GM12878 (cell line): ENCODE measurements at regions not wholly inside any gene's neighbourhood (a gene's known extent, or its start where the extent isn't known, plus 50 kb on each side); places are given as distances from the start of the nearest gene placed in this dataset.
A peak's percentile ranks its signal among the peaks of the same experiment; 100 is the strongest.

ENCODE experiments used
- ATAC-seq: fragments of 200-7000 bp; cut with Tn5 transposase; 3 replicates; pipeline ENCODE4 v1.9.1; 2020; ENCODE audit warnings: mild to moderate bottlenecking, moderate library complexity
- BruUV-seq: library from RNA; stranded (reverse); fragments of 400-500 nt; replicated peaks from 2 replicates; lab custom pipeline; 2021; lab: Mats Ljungman, UMichigan
- CTCF ChIA-PET: fragments of 300-600 bp; sonication (Branson Sonifier 250); formaldehyde crosslinking; extraction: SDS; loops from one replicate; lab custom pipeline; 2021; ENCODE audit warnings: inconsistent platforms; lab: Yijun Ruan, JAX
- POLR2A ChIA-PET: fragments of 350-600 bp; formaldehyde crosslinking; extraction: SDS; loops from one replicate; lab custom pipeline; 2021; ENCODE audit warnings: inconsistent platforms; lab: Charles Lee
- RAD21 ChIA-PET: fragments of 300-600 bp; sonication (Branson Sonifier 250); formaldehyde crosslinking; loops from one replicate; lab custom pipeline; 2023; ENCODE audit warnings: antibody characterized with exemption; ENCODE audit not compliant: unreplicated experiment; lab: Charles Lee
- SMC1A ChIA-PET: fragments of 300-600 bp; sonication (Branson Sonifier 250); formaldehyde crosslinking; loops from one replicate; lab custom pipeline; 2023; ENCODE audit not compliant: unreplicated experiment, uncharacterized antibody; lab: Charles Lee
- DNase-seq: peaks from one replicate; pipeline ENCODE4 v3.0.0-alpha.2; 2011; ENCODE audit warnings: low read depth, low spot score
- FAIRE-seq: peaks from 3 replicates; lab custom pipeline; 2011; peaks lifted over from hg19 to GRCh38; lab: Jason Lieb, UNC
- H2AFZ ChIP-seq: 2 replicates; pipeline ENCODE4 v1.6.0; 2011; ENCODE audit warnings: low read depth, low read length, control low read depth; ENCODE audit not compliant: control insufficient read depth
- H3K27ac ChIP-seq: 2 replicates; pipeline ENCODE4 v1.5.1; 2011; ENCODE audit warnings: control low read depth; ENCODE audit not compliant: control insufficient read depth, insufficient read depth
- H3K27me3 ChIP-seq, 2 experiments: replicated peaks in 1 of 2; 2 replicates each; pipeline versions ENCODE4 v1.6.0 to v1.6.1; 2011; ENCODE audit warnings: low read length in 1 of 2; ENCODE audit not compliant: control insufficient read depth in 2 of 2, insufficient read depth in 2 of 2
- H3K36me3 ChIP-seq, 2 experiments: 2 replicates each; pipeline ENCODE4 v1.5.1; 2011; ENCODE audit warnings: low read length in 1 of 2; ENCODE audit not compliant: control insufficient read depth in 2 of 2, insufficient read depth in 2 of 2
- H3K4me1 ChIP-seq: 2 replicates; pipeline ENCODE4 v1.6.1; 2011; ENCODE audit warnings: mild to moderate bottlenecking, low read length, moderate library complexity, mixed read lengths; ENCODE audit not compliant: control insufficient read depth, insufficient read depth
- H3K4me2 ChIP-seq: 2 replicates; pipeline ENCODE4 v1.6.0; 2011; ENCODE audit warnings: control low read depth; ENCODE audit not compliant: control insufficient read depth, insufficient read depth
- H3K4me3 ChIP-seq: fragments of 200-600 bp; sonication (generic); 2 replicates; pipeline ENCODE4 v1.5.1; 2016
- H3K79me2 ChIP-seq: 2 replicates; pipeline ENCODE4 v1.6.0; 2011; ENCODE audit warnings: low read length; ENCODE audit not compliant: control insufficient read depth, insufficient read depth
- H3K9ac ChIP-seq: 2 replicates; pipeline ENCODE4 v1.8.0; 2011; ENCODE audit warnings: low read length, control low read depth, mixed read lengths; ENCODE audit not compliant: control insufficient read depth, insufficient read depth
- H3K9me3 ChIP-seq: replicated peaks from 3 replicates; pipeline ENCODE4 v1.5.1; 2011; ENCODE audit warnings: mild to moderate bottlenecking, low read length; ENCODE audit not compliant: control insufficient read depth, insufficient read depth
- H4K20me1 ChIP-seq: 2 replicates; pipeline ENCODE4 v1.6.0; 2011; ENCODE audit not compliant: control insufficient read depth, insufficient read depth
- ASH2L ChIP-seq: fragments of 300-600, 200-600 bp; sonication (generic); IDR thresholded peaks from 2 replicates; pipeline ENCODE4 v1.6.1; 2017; ENCODE audit warnings: low read depth, mild to moderate bottlenecking, borderline replicate concordance
- BCLAF1 ChIP-seq: fragments of 450-650 bp; IDR thresholded peaks from 2 replicates; pipeline ENCODE4 v1.6.1; 2017; ENCODE audit warnings: antibody characterized with exemption, mild to moderate bottlenecking, moderate library complexity
- BHLHE40 ChIP-seq, 2 experiments: fragments of 450-650 bp in 1 of 2; IDR thresholded peaks; 2 replicates each; pipeline ENCODE4 v1.6.1; 2011 to 2017; ENCODE audit warnings: low read depth in 2 of 2, borderline replicate concordance in 1 of 2, improper control_type of control experiment in 1 of 2, low read length in 1 of 2, mild to moderate bottlenecking in 1 of 2
- IKZF1 ChIP-seq: fragments of 450-650 bp; conservative IDR thresholded peaks from 2 replicates; pipeline ENCODE4 v1.6.1; 2017; ENCODE audit warnings: antibody characterized with exemption, mild to moderate bottlenecking
- NBN ChIP-seq: fragments of 450-650 bp; IDR thresholded peaks from 2 replicates; pipeline ENCODE4 v1.6.1; 2016
- POLR2AphosphoS2 ChIP-seq: IDR thresholded peaks from 2 replicates; pipeline ENCODE4 v1.6.1; 2011; ENCODE audit warnings: low read depth, mild to moderate bottlenecking, low read length, improper control_type of control experiment, moderate library complexity
- RELB ChIP-seq: fragments of 450-650 bp; IDR thresholded peaks from 2 replicates; pipeline ENCODE4 v1.6.1; 2017; ENCODE audit warnings: low read depth, mild to moderate bottlenecking, moderate library complexity
- RUNX3 ChIP-seq: IDR thresholded peaks from 2 replicates; pipeline ENCODE4 v1.6.1; 2012; ENCODE audit warnings: low read length, inconsistent platforms
- SPI1 ChIP-seq: IDR thresholded peaks from 2 replicates; pipeline ENCODE4 v1.6.1; 2011; ENCODE audit warnings: low read depth, mild to moderate bottlenecking, low read length, moderate library complexity, borderline replicate concordance; ENCODE audit not compliant: insufficient read depth
- ZSCAN29 ChIP-seq: fragments of 450-650 bp; IDR thresholded peaks from 2 replicates; pipeline ENCODE4 v1.6.1; 2017; ENCODE audit warnings: mild to moderate bottlenecking, moderate library complexity
- WGBS: methylation state at CpG from one replicate; pipeline ENCODE4 v1.1.6; 2016; ENCODE audit warnings: low lambda C conversion rate; ENCODE audit not compliant: insufficient replicate concordance, insufficient coverage; ENCODE audit errors: missing lambda C conversion rate; 5-methylcytosine and 5-hydroxymethylcytosine counted together
- in situ Hi-C: fragments of 300-500 bp; cut with MboI; formaldehyde crosslinking; loops from 9 replicates; pipeline ENCODE4 v1.14.3; 2018; ENCODE audit warnings: mixed read lengths
- intact Hi-C: fragments of 100-400 bp; cut with micrococcal nuclease; formaldehyde crosslinking; loops from one replicate; pipeline ENCODE4 v1.14.2; 2022; ENCODE audit not compliant: unreplicated experiment
- TF ChIP-seq, protein P1 (sequence below): fragments of 450-650 bp; IDR thresholded peaks from 2 replicates; pipeline ENCODE4 v1.6.1; 2017; ENCODE audit warnings: mild to moderate bottlenecking, moderate library complexity

GRCh38 chr6:6823568-6824224 lies 235.2 kb downstream of the LY86 start:
- ChIA-PET SMC1A (interaction anchor here (0.8 to 1.9 kb wide), 6 partner anchors 9 to 91 kb away, joined by 3 to 11 read pairs (median 4); no protein-coding TSS in a partner anchor), RAD21 (interaction anchor here (0.6 kb wide), 1 partner anchor 10 kb away, joined by 3 read pairs; no protein-coding TSS in a partner anchor), POLR2A (interaction anchor here (0.7 kb wide), 2 partner anchors 138 to 430 kb away, joined by 4 to 5 read pairs; no protein-coding TSS in a partner anchor), CTCF (interaction anchor here (0.6 to 1.4 kb wide), 6 partner anchors 19 to 543 kb away, joined by 3 read pairs; no protein-coding TSS in a partner anchor)
- H3K4me1 ChIP-seq: peaks cover 23% of the 10 kb centered on the region
- H3K9ac ChIP-seq: no peak overlapping the region
- in situ Hi-C loops: no loop called here
- H3K4me2 ChIP-seq: peak overlapping the region; percentile 41; the same call in 1 of the 2 replicates
- no peaks in the 10 kb centered on the region for H3K9me3 ChIP-seq
- ATAC-seq: peak; percentile 43
- H4K20me1 ChIP-seq: no peaks in the 10 kb centered on the region
- no peak overlapping the region for H3K4me3 ChIP-seq
- no peaks in the 10 kb centered on the region for H3K36me3 ChIP-seq
- H3K27me3 ChIP-seq: no peaks in the 10 kb centered on the region
- no peak for DNase-seq
- 80% methylated on average over 4 of the region's 5 CpGs for WGBS
- no peak for FAIRE-seq
- intact Hi-C loops: no loop called here
- H3K27ac ChIP-seq: no peak overlapping the region
- no TSS peak for BruUV-seq
- H3K79me2 ChIP-seq: no peaks in the 10 kb centered on the region
- H2AFZ ChIP-seq: no peak overlapping the region
- TF ChIP-seq ASH2L (no peak), RELB (peak; percentile 71), SPI1 (0 out of 2 replicates have a peak, but pooled peaks have one; percentile 7), BCLAF1 (no peak), POLR2AphosphoS2 (no peak), BHLHE40 (IDR thresholded peaks at IDR 0.05; ENCODE audit: borderline replicate concordance in 1 of 2, low read depth in 2 of 2, low read length in 1 of 2) (0 out of 4 replicates have a peak, but pooled peaks of 1 of the 2 experiments have one; percentile 7), NBN (peak; percentile 30; the same call in 1 of the 2 replicates), ZSCAN29 (no peak), IKZF1 (peak; percentile 72), RUNX3 (peak; percentile 73)
- TF ChIP-seq, protein P1, sequence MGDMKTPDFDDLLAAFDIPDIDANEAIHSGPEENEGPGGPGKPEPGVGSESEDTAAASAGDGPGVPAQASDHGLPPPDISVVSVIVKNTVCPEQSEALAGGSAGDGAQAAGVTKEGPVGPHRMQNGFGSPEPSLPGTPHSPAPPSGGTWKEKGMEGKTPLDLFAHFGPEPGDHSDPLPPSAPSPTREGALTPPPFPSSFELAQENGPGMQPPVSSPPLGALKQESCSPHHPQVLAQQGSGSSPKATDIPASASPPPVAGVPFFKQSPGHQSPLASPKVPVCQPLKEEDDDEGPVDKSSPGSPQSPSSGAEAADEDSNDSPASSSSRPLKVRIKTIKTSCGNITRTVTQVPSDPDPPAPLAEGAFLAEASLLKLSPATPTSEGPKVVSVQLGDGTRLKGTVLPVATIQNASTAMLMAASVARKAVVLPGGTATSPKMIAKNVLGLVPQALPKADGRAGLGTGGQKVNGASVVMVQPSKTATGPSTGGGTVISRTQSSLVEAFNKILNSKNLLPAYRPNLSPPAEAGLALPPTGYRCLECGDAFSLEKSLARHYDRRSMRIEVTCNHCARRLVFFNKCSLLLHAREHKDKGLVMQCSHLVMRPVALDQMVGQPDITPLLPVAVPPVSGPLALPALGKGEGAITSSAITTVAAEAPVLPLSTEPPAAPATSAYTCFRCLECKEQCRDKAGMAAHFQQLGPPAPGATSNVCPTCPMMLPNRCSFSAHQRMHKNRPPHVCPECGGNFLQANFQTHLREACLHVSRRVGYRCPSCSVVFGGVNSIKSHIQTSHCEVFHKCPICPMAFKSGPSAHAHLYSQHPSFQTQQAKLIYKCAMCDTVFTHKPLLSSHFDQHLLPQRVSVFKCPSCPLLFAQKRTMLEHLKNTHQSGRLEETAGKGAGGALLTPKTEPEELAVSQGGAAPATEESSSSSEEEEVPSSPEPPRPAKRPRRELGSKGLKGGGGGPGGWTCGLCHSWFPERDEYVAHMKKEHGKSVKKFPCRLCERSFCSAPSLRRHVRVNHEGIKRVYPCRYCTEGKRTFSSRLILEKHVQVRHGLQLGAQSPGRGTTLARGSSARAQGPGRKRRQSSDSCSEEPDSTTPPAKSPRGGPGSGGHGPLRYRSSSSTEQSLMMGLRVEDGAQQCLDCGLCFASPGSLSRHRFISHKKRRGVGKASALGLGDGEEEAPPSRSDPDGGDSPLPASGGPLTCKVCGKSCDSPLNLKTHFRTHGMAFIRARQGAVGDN: 0 out of 2 replicates have a peak, but pooled peaks have one; percentile 54
